Neural cell (in vitro differentiated cells): ENCODE measurements at regions not wholly inside any gene's neighbourhood (a gene's known extent, or its start where the extent isn't known, plus 50 kb on each side); places are given as distances from the start of the nearest gene placed in this dataset.

Experiments
- H2AFZ ChIP-seq: fragments of 200-600, 300-800 bp; sonication (generic), shearing (Covaris generic); 2 replicates; pipeline ENCODE4 v1.6.0; 2014; ENCODE audit warnings: low read depth, mild to moderate bottlenecking, antibody characterized with exemption, low read length, moderate library complexity
- H3F3A ChIP-seq: fragments of 200-600 bp; shearing (Covaris generic); 2 replicates; pipeline ENCODE4 v1.6.1; 2016; ENCODE audit warnings: mild to moderate bottlenecking, moderate library complexity, mixed read lengths, antibody characterized with exemption, low read length; ENCODE audit not compliant: insufficient read depth, poor library complexity, severe bottlenecking
- H3K27ac ChIP-seq: fragments of 200-600, 300-800 bp; sonication (generic), shearing (Covaris generic); 2 replicates; pipeline ENCODE4 v1.5.1; 2014; ENCODE audit warnings: mild to moderate bottlenecking, low read length, moderate library complexity
- H3K27me3 ChIP-seq: fragments of 300-800, 200-600 bp; sonication (generic), shearing (Covaris generic); 2 replicates; pipeline ENCODE4 v1.6.0; 2014; ENCODE audit warnings: mild to moderate bottlenecking, low read depth, low read length, moderate library complexity; ENCODE audit not compliant: insufficient read depth
- H3K36me3 ChIP-seq: fragments of 300-800, 200-600 bp; sonication (generic), shearing (Covaris generic); 2 replicates; pipeline ENCODE4 v1.5.1; 2014; ENCODE audit warnings: mild to moderate bottlenecking, antibody characterized with exemption, low read length, moderate library complexity; ENCODE audit not compliant: insufficient read depth
- H3K4me2 ChIP-seq: fragments of 300-800, 200-600 bp; sonication (generic), shearing (Covaris generic); 2 replicates; pipeline ENCODE4 v1.6.0; 2014; ENCODE audit warnings: mild to moderate bottlenecking, low read length
- H3K4me3 ChIP-seq: fragments of 300-800, 200-600 bp; sonication (generic), shearing (Covaris generic); 2 replicates; pipeline ENCODE4 v1.5.1; 2014; ENCODE audit warnings: mild to moderate bottlenecking, low read length, moderate library complexity
- H3K79me2 ChIP-seq: fragments of 200-600 bp; shearing (Covaris generic); replicated peaks from 2 replicates; pipeline ENCODE4 v1.6.0; 2014; ENCODE audit warnings: mild to moderate bottlenecking, low read length, moderate library complexity; ENCODE audit not compliant: insufficient read depth
- H3K9ac ChIP-seq: fragments of 300-800, 200-600 bp; sonication (generic), shearing (Covaris generic); 2 replicates; pipeline ENCODE4 v1.6.1; 2016; ENCODE audit warnings: mild to moderate bottlenecking, low read length, mixed read lengths
- H3K9me2 ChIP-seq: fragments of 200-600 bp; shearing (Covaris generic); 2 replicates; pipeline ENCODE4 v1.6.1; 2016; ENCODE audit warnings: mild to moderate bottlenecking, low read length, mixed read lengths; ENCODE audit not compliant: insufficient read depth
- H3K9me3 ChIP-seq: fragments of 200-600, 300-800 bp; sonication (generic), shearing (Covaris generic); 2 replicates; pipeline ENCODE4 v1.6.1; 2016; ENCODE audit warnings: mild to moderate bottlenecking, mixed run types, low read length, moderate library complexity, mixed read lengths
- H4K20me1 ChIP-seq: fragments of 200-600 bp; shearing (Covaris generic); 2 replicates; pipeline ENCODE4 v1.6.1; 2016; ENCODE audit warnings: mild to moderate bottlenecking, mixed run types; ENCODE audit not compliant: insufficient read depth
- EP300 ChIP-seq: fragments of 450-650 bp; conservative IDR thresholded peaks from 2 replicates; pipeline ENCODE4 v1.6.1; 2014; ENCODE audit warnings: antibody characterized with exemption, mild to moderate bottlenecking, moderate library complexity; ENCODE audit not compliant: poor library complexity, severe bottlenecking
- EZH2 ChIP-seq: fragments of 200-600, 300-800 bp; shearing (Covaris generic), sonication (generic); IDR thresholded peaks from 2 replicates; pipeline ENCODE4 v1.6.1; 2014; ENCODE audit warnings: antibody characterized with exemption, low read length, borderline replicate concordance, mild to moderate bottlenecking; ENCODE audit not compliant: insufficient read depth, poor library complexity, severe bottlenecking
- MXI1 ChIP-seq: fragments of 450-650 bp; conservative IDR thresholded peaks from 2 replicates; pipeline ENCODE4 v1.6.1; 2014; ENCODE audit warnings: antibody characterized with exemption, mild to moderate bottlenecking; ENCODE audit not compliant: poor library complexity, severe bottlenecking
- POLR2AphosphoS5 ChIP-seq: IDR thresholded peaks from 2 replicates; pipeline ENCODE4 v1.6.1; 2012
- RAD21 ChIP-seq: fragments of 450-650 bp; conservative IDR thresholded peaks from 2 replicates; pipeline ENCODE4 v1.6.1; 2014; ENCODE audit warnings: antibody characterized with exemption, mild to moderate bottlenecking, moderate library complexity
- SMC3 ChIP-seq: fragments of 450-650 bp; conservative IDR thresholded peaks from 2 replicates; pipeline ENCODE4 v1.6.1; 2014; ENCODE audit warnings: antibody characterized with exemption, mild to moderate bottlenecking, moderate library complexity; ENCODE audit not compliant: poor library complexity
- TAF1 ChIP-seq: IDR thresholded peaks from 2 replicates; pipeline ENCODE4 v1.6.1; 2012; ENCODE audit warnings: low read depth
- TF ChIP-seq, protein P1 (sequence below): fragments of 450-650 bp; IDR thresholded peaks from 2 replicates; pipeline ENCODE4 v1.5.1; 2014; ENCODE audit warnings: antibody characterized with exemption, mild to moderate bottlenecking, moderate library complexity; ENCODE audit not compliant: poor library complexity, severe bottlenecking
- TF ChIP-seq, protein P2 (sequence below): IDR thresholded peaks from 2 replicates; pipeline ENCODE4 v1.6.1; 2012; ENCODE audit warnings: borderline replicate concordance

DNA sequence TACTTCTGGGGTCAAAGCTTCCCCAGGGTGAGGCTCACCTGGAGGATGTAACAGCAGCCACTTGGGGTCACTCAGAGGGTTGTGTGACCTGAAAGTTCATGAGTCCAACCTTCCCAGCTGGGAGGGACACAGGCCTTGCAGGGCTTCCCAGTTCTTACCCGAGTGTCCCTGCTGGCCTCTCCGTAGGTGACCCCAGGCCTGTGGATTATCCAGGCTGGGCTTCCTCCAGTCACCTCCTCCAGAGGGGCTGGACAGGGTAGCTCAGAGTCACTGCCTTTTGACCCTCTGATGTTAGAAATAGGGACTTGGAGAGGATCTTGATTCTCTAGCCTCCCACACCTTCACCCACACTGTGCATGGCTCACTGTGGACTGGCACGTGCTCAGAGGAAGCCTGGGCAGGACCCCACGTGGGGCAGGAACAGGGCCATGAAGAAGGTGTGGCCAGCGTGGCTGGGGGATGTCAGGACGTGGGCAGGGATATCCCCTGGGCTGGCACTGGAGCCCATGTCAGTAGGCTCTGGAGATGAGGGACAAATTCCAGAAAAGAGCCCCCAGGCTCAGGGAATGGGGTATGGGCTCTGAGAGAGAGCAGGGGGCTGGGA, 131.8 kb downstream of the ACTL8 start:
- Histone ChIP-seq H3K9me3 (no peaks in the 10 kb centered on the region), H3K9me2 (no peaks in the 10 kb centered on the region), H3K36me3 (no peaks in the 10 kb centered on the region), H2AFZ (no peak overlapping the region), H3K27ac (no peak overlapping the region), H3K4me2 (no peak overlapping the region), H4K20me1 (no peaks in the 10 kb centered on the region), H3K79me2 (no peaks in the 10 kb centered on the region), H3K4me3 (no peak overlapping the region), H3K9ac (no peak overlapping the region), H3K27me3 (no peaks in the 10 kb centered on the region), H3F3A (no peaks in the 10 kb centered on the region)
- no peak for TF ChIP-seq EZH2
- TF ChIP-seq, protein P1, sequence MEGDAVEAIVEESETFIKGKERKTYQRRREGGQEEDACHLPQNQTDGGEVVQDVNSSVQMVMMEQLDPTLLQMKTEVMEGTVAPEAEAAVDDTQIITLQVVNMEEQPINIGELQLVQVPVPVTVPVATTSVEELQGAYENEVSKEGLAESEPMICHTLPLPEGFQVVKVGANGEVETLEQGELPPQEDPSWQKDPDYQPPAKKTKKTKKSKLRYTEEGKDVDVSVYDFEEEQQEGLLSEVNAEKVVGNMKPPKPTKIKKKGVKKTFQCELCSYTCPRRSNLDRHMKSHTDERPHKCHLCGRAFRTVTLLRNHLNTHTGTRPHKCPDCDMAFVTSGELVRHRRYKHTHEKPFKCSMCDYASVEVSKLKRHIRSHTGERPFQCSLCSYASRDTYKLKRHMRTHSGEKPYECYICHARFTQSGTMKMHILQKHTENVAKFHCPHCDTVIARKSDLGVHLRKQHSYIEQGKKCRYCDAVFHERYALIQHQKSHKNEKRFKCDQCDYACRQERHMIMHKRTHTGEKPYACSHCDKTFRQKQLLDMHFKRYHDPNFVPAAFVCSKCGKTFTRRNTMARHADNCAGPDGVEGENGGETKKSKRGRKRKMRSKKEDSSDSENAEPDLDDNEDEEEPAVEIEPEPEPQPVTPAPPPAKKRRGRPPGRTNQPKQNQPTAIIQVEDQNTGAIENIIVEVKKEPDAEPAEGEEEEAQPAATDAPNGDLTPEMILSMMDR: no peak

DNA sequence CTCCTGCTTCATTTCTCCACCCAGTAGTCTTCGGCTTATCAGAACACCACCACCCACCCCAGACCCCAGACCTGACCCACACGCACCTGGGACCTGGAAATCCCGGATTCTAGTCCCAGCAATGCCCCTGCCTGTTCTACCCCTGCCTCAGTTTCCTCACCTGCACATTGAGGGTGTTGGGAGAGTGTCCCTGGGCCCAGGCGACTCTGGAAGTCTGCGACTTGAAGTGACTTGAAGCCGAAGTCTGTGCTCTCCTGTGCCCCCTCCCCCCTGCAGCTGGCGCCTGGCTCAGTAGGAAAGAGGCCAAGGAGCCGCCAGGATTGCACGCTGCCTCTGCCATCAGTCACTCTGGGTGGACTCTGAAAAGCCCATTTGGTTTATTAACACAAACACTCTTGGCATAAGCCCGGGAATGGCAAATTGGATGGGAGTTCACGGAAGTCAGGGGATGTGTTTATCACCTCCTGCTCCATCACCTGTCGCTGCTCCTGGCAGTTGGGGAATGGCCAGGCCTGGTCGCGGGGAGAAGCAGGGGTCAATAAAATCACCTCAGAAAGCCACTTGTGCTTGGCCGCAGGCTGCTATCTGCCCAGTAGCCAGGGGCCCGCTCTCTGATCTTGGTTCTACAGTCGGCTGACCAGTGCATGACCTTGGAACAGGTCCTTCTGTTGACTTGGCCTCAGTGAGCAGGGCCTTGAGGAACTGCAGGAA, 132.7 kb downstream of the ACTL8 start:
- no peak overlapping the region for H3K4me2 ChIP-seq
- H4K20me1 ChIP-seq: no peaks in the 10 kb centered on the region
- TF ChIP-seq, protein P1: no peak
- no peak for TF ChIP-seq SMC3
- TF ChIP-seq EZH2: no peak
- TF ChIP-seq EP300: no peak
- TF ChIP-seq TAF1: no peak
- no peak for TF ChIP-seq POLR2AphosphoS5
- TF ChIP-seq MXI1: no peak
- TF ChIP-seq, protein P2, sequence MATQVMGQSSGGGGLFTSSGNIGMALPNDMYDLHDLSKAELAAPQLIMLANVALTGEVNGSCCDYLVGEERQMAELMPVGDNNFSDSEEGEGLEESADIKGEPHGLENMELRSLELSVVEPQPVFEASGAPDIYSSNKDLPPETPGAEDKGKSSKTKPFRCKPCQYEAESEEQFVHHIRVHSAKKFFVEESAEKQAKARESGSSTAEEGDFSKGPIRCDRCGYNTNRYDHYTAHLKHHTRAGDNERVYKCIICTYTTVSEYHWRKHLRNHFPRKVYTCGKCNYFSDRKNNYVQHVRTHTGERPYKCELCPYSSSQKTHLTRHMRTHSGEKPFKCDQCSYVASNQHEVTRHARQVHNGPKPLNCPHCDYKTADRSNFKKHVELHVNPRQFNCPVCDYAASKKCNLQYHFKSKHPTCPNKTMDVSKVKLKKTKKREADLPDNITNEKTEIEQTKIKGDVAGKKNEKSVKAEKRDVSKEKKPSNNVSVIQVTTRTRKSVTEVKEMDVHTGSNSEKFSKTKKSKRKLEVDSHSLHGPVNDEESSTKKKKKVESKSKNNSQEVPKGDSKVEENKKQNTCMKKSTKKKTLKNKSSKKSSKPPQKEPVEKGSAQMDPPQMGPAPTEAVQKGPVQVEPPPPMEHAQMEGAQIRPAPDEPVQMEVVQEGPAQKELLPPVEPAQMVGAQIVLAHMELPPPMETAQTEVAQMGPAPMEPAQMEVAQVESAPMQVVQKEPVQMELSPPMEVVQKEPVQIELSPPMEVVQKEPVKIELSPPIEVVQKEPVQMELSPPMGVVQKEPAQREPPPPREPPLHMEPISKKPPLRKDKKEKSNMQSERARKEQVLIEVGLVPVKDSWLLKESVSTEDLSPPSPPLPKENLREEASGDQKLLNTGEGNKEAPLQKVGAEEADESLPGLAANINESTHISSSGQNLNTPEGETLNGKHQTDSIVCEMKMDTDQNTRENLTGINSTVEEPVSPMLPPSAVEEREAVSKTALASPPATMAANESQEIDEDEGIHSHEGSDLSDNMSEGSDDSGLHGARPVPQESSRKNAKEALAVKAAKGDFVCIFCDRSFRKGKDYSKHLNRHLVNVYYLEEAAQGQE: no peak
- TF ChIP-seq RAD21: no peak
- no peak overlapping the region for H2AFZ ChIP-seq
- H3K79me2 ChIP-seq: no peaks in the 10 kb centered on the region
- no peak overlapping the region for H3K9ac ChIP-seq
- H3F3A ChIP-seq: no peaks in the 10 kb centered on the region
- no peak overlapping the region for H3K27ac ChIP-seq
- no peaks in the 10 kb centered on the region for H3K9me3 ChIP-seq
- H3K9me2 ChIP-seq: no peaks in the 10 kb centered on the region
- no peaks in the 10 kb centered on the region for H3K36me3 ChIP-seq
- no peak overlapping the region for H3K4me3 ChIP-seq
- no peaks in the 10 kb centered on the region for H3K27me3 ChIP-seq
